HAP-1 (cell line): ENCODE measurements at regions not wholly inside any gene's neighbourhood (a gene's known extent, or its start where the extent isn't known, plus 50 kb on each side); places are given as distances from the start of the nearest gene placed in this dataset.

Source experiments
- DNase-seq, 2 experiments: peaks; one replicate each; pipeline ENCODE4 v3.0.0-alpha.2; 2016 to 2020; ENCODE audit warnings: low spot score in 2 of 2
- H3K27me3 ChIP-seq: fragments of 250-450 bp; sonication (Bioruptor Pico); 2 replicates; pipeline ENCODE4 v1.5.1; 2020; ENCODE audit warnings: low read depth, mild to moderate bottlenecking, moderate library complexity
- H3K36me3 ChIP-seq: fragments of 250-450 bp; sonication (Bioruptor Pico); replicated peaks from 2 replicates; pipeline ENCODE4 v1.5.1; 2020; ENCODE audit warnings: mild to moderate bottlenecking
- H3K4me1 ChIP-seq: fragments of 250-450 bp; sonication (Bioruptor Pico); 2 replicates; pipeline ENCODE4 v1.5.1; 2020; ENCODE audit warnings: mild to moderate bottlenecking
- H3K4me3 ChIP-seq: fragments of 250-450 bp; sonication (Bioruptor Pico); 2 replicates; pipeline ENCODE4 v1.5.1; 2020; ENCODE audit warnings: mild to moderate bottlenecking, moderate library complexity
- H3K9me3 ChIP-seq: fragments of 250-450 bp; sonication (Bioruptor Pico); 2 replicates; pipeline ENCODE4 v1.5.1; 2020; ENCODE audit warnings: mild to moderate bottlenecking, moderate library complexity
- in situ Hi-C: fragments of 300-500 bp; cut with MboI; formaldehyde crosslinking; loops from 3 replicates; pipeline ENCODE4 v1.14.3; 2020; ENCODE audit warnings: low sequenced_read_pairs, inconsistent platforms, mixed read lengths

GRCh38 chr19:27673986-27674385, 1539.0 kb downstream of the UQCRFS1 start:
- Histone ChIP-seq H3K27me3 (no peaks in the 10 kb centered on the region), H3K9me3 (peaks cover 2% of the 10 kb centered on the region; the same call in 1 of the 2 replicates), H3K4me3 (no peak overlapping the region), H3K36me3 (no peaks in the 10 kb centered on the region), H3K4me1 (no peaks in the 10 kb centered on the region)
- in situ Hi-C loops: no loop called here
- no peak for DNase-seq

GRCh38 chr19:27672309-27673047, 1540.5 kb downstream of the UQCRFS1 start:
- Histone ChIP-seq H3K27me3 (no peaks in the 10 kb centered on the region), H3K36me3 (no peaks in the 10 kb centered on the region), H3K9me3 (peaks cover 5% of the 10 kb centered on the region; the same call in 1 of the 2 replicates), H3K4me1 (no peaks in the 10 kb centered on the region), H3K4me3 (no peak overlapping the region)
- in situ Hi-C loops: no loop called here
- DNase-seq: no peak

GRCh38 chr19:27671876-27672275, 1541.1 kb downstream of the UQCRFS1 start:
- H3K4me1 ChIP-seq: no peaks in the 10 kb centered on the region
- no peak overlapping the region for H3K4me3 ChIP-seq
- in situ Hi-C loops: no loop called here
- H3K27me3 ChIP-seq: no peaks in the 10 kb centered on the region
- no peaks in the 10 kb centered on the region for H3K36me3 ChIP-seq
- H3K9me3 ChIP-seq: peaks cover 5% of the 10 kb centered on the region; the same call in 1 of the 2 replicates
- DNase-seq: no peak

- in situ Hi-C loops: no loop called here
- no peaks in the 10 kb centered on the region for H3K4me1 ChIP-seq
- no peaks in the 10 kb centered on the region for H3K36me3 ChIP-seq
- 0 out of 2 replicates have a peak, but pooled peaks cover 4% of the 10 kb centered on the region for H3K9me3 ChIP-seq
- no peaks in the 10 kb centered on the region for H3K27me3 ChIP-seq
- H3K4me3 ChIP-seq: no peak overlapping the region
- DNase-seq: no peak
Observed at GRCh38 chr19:27660428-27660827, 1552.5 kb downstream of the UQCRFS1 start.

GRCh38 chr19:27657271-27658051, 1555.5 kb downstream of the UQCRFS1 start:
- no peaks in the 10 kb centered on the region for H3K27me3 ChIP-seq
- in situ Hi-C loops: no loop called here
- no peaks in the 10 kb centered on the region for H3K36me3 ChIP-seq
- DNase-seq: no peak
- no peak overlapping the region for H3K4me3 ChIP-seq
- H3K4me1 ChIP-seq: no peaks in the 10 kb centered on the region
- H3K9me3 ChIP-seq: 0 out of 2 replicates have a peak, but pooled peaks cover 4% of the 10 kb centered on the region

GRCh38 chr19:27654266-27654990, 1558.5 kb downstream of the UQCRFS1 start:
- DNase-seq: no peak
- Histone ChIP-seq H3K27me3 (no peaks in the 10 kb centered on the region), H3K4me3 (no peak overlapping the region), H3K9me3 (0 out of 2 replicates have a peak, but pooled peaks cover 4% of the 10 kb centered on the region), H3K4me1 (no peaks in the 10 kb centered on the region), H3K36me3 (no peaks in the 10 kb centered on the region)
- in situ Hi-C loops: no loop called here

- in situ Hi-C loops: no loop called here
Observed at GRCh38 chr19:27652796-27653195, 1560.2 kb downstream of the UQCRFS1 start.

GRCh38 chr19:27652281-27652680, 1560.7 kb downstream of the UQCRFS1 start:
- in situ Hi-C loops: no loop called here
- Histone ChIP-seq H3K4me1 (no peaks in the 10 kb centered on the region), H3K4me3 (no peak overlapping the region), H3K36me3 (no peaks in the 10 kb centered on the region), H3K9me3 (no peaks in the 10 kb centered on the region), H3K27me3 (no peaks in the 10 kb centered on the region)
- no peak for DNase-seq

More at GRCh38 chr19:27652796-27653195, 1560.2 kb downstream of the UQCRFS1 start:
- Histone ChIP-seq H3K36me3 (no peaks in the 10 kb centered on the region), H3K9me3 (0 out of 2 replicates have a peak, but pooled peaks cover 4% of the 10 kb centered on the region), H3K4me3 (no peak overlapping the region), H3K4me1 (no peaks in the 10 kb centered on the region), H3K27me3 (no peaks in the 10 kb centered on the region)
- no peak for DNase-seq

GRCh38 chr19:27647423-27647822, 1565.5 kb downstream of the UQCRFS1 start:
- Histone ChIP-seq H3K4me3 (no peak overlapping the region), H3K36me3 (no peaks in the 10 kb centered on the region), H3K27me3 (no peaks in the 10 kb centered on the region), H3K9me3 (no peaks in the 10 kb centered on the region), H3K4me1 (no peaks in the 10 kb centered on the region)
- no peak for DNase-seq
- in situ Hi-C loops: no loop called here

- no peak overlapping the region for H3K4me3 ChIP-seq
- H3K27me3 ChIP-seq: no peaks in the 10 kb centered on the region
- no peaks in the 10 kb centered on the region for H3K9me3 ChIP-seq
- no peaks in the 10 kb centered on the region for H3K4me1 ChIP-seq
- H3K36me3 ChIP-seq: no peaks in the 10 kb centered on the region
- no peak for DNase-seq
- in situ Hi-C loops: no loop called here
Observed at GRCh38 chr19:27635401-27635800, 1577.5 kb downstream of the UQCRFS1 start.

- in situ Hi-C loops: no loop called here
- DNase-seq: no peak
- H3K4me3 ChIP-seq: no peak overlapping the region
- H3K9me3 ChIP-seq: peaks cover 5% of the 10 kb centered on the region
- no peaks in the 10 kb centered on the region for H3K4me1 ChIP-seq
- no peaks in the 10 kb centered on the region for H3K36me3 ChIP-seq
- no peaks in the 10 kb centered on the region for H3K27me3 ChIP-seq
Observed at GRCh38 chr19:27618006-27618405, 1594.9 kb downstream of the UQCRFS1 start.

- Histone ChIP-seq H3K4me3 (no peak overlapping the region), H3K27me3 (no peaks in the 10 kb centered on the region), H3K4me1 (no peaks in the 10 kb centered on the region), H3K36me3 (no peaks in the 10 kb centered on the region), H3K9me3 (no peaks in the 10 kb centered on the region)
- in situ Hi-C loops: no loop called here
- no peak for DNase-seq
Observed at GRCh38 chr19:27580906-27581305, 1632.0 kb downstream of the UQCRFS1 start.
